HepG2 (cell line): ENCODE measurements at regions not wholly inside any gene's neighbourhood (a gene's known extent, or its start where the extent isn't known, plus 50 kb on each side); places are given as distances from the start of the nearest gene placed in this dataset.

Source experiments
- ATAC-seq: fragments of 200-7000 bp; cut with Tn5 transposase; 3 replicates; pipeline ENCODE4 v1.9.1; 2020; ENCODE audit warnings: mild to moderate bottlenecking, moderate library complexity
- BruUV-seq: library from RNA; stranded (reverse); fragments of 400-500 nt; replicated peaks from 2 replicates; lab custom pipeline; 2021; lab: Mats Ljungman, UMichigan
- CTCF ChIA-PET: fragments of 300-600 bp; formaldehyde crosslinking; extraction: SDS; loops from one replicate; lab custom pipeline; 2021; ENCODE audit warnings: low total read pairs, inconsistent platforms, low intra/inter-chr PET ratio; lab: Yijun Ruan, JAX
- POLR2A ChIA-PET: fragments of 350-600 bp; sonication (Branson Sonifier 250); formaldehyde crosslinking; loops from one replicate; lab custom pipeline; 2020; ENCODE audit warnings: antibody characterized with exemption, inconsistent platforms; lab: Yijun Ruan, JAX
- DNase-seq: peaks from one replicate; pipeline ENCODE4 v3.0.0-alpha.2; 2015; ENCODE audit warnings: low spot score
- FAIRE-seq: peaks from 3 replicates; lab custom pipeline; 2011; peaks lifted over from hg19 to GRCh38; lab: Jason Lieb, UNC
- H2AFZ ChIP-seq: one replicate; pipeline ENCODE4 v1.6.1; 2011; ENCODE audit warnings: low read length, inconsistent platforms
- H3K27ac ChIP-seq: fragments of 300-600 bp; 3 replicates; pipeline ENCODE4 v1.8.0; 2011; ENCODE audit warnings: mixed run types, mild to moderate bottlenecking, mixed read lengths, low read length, inconsistent platforms; ENCODE audit not compliant: insufficient read depth; ENCODE audit errors: extremely low read length
- H3K27me3 ChIP-seq, 2 experiments: fragments of 200-600 bp in 1 of 2; 2 replicates in 1 of 2; 3 replicates in 1 of 2; pipeline versions ENCODE4 v1.6.0 to v1.8.0; 2011; ENCODE audit warnings: low read length in 2 of 2, mild to moderate bottlenecking in 2 of 2, moderate library complexity in 2 of 2, inconsistent platforms in 1 of 2; ENCODE audit not compliant: insufficient read depth in 2 of 2, control insufficient read depth in 1 of 2
- H3K36me3 ChIP-seq, 2 experiments: fragments of 200-600 bp in 1 of 2; replicated peaks in 1 of 2; 2 replicates in 1 of 2; 3 replicates in 1 of 2; pipeline versions ENCODE4 v1.5.1 to v1.8.0; 2011; ENCODE audit warnings: low read length in 2 of 2, inconsistent platforms in 1 of 2; ENCODE audit not compliant: insufficient read depth in 2 of 2, control insufficient read depth in 1 of 2
- H3K4me1 ChIP-seq: 2 replicates; pipeline ENCODE4 v1.5.1; 2012; ENCODE audit warnings: low read length, inconsistent platforms; ENCODE audit not compliant: insufficient read depth
- H3K4me2 ChIP-seq: 2 replicates; pipeline ENCODE4 v1.6.0; 2011; ENCODE audit warnings: low read depth, low read length, inconsistent platforms
- H3K4me3 ChIP-seq, 3 experiments: fragments of 200-600 bp in 1 of 3; sonication (generic), shearing (Covaris generic) in 1 of 3; replicated peaks in 1 of 3; 2 replicates each; pipeline ENCODE4 v1.5.1; 2011 to 2016; ENCODE audit warnings: low read length in 3 of 3, inconsistent platforms in 2 of 3, low read depth in 2 of 3, mild to moderate bottlenecking in 2 of 3, control low read depth in 1 of 3, mixed read lengths in 1 of 3; ENCODE audit not compliant: insufficient read depth in 1 of 3
- H3K79me2 ChIP-seq: one replicate; pipeline ENCODE4 v1.6.1; 2011; ENCODE audit warnings: low read length, inconsistent platforms; ENCODE audit not compliant: insufficient read depth
- H3K9ac ChIP-seq: 2 replicates; pipeline ENCODE4 v1.6.0; 2011; ENCODE audit warnings: mild to moderate bottlenecking, low read depth, low read length, inconsistent platforms; ENCODE audit not compliant: insufficient read depth
- H3K9me3 ChIP-seq: 2 replicates; pipeline ENCODE4 v1.5.1; 2012; ENCODE audit warnings: mild to moderate bottlenecking, low read length
- H4K20me1 ChIP-seq: 2 replicates; pipeline ENCODE4 v1.6.0; 2011; ENCODE audit warnings: inconsistent platforms, mild to moderate bottlenecking, low read length, moderate library complexity; ENCODE audit not compliant: insufficient read depth
- BATF2 ChIP-seq: sonication (generic); formaldehyde crosslinking; IDR thresholded peaks from 2 replicates; pipeline ENCODE4 v1.8.0; 2022; ENCODE audit warnings: mild to moderate bottlenecking, missing genetic modification reagents, moderate library complexity
- E2F2 ChIP-seq: sonication (generic); formaldehyde crosslinking; IDR thresholded peaks from 2 replicates; pipeline ENCODE4 v1.4.0; 2020; ENCODE audit warnings: missing genetic modification reagents, borderline replicate concordance
- GATAD1 ChIP-seq: IDR thresholded peaks from 2 replicates; pipeline ENCODE4 v1.6.1; 2016; ENCODE audit warnings: missing genetic modification reagents, missing compliant biosample characterization
- SP4 ChIP-seq: sonication (generic); formaldehyde crosslinking; IDR thresholded peaks from 2 replicates; pipeline ENCODE4 v1.8.1; 2023; ENCODE audit warnings: mild to moderate bottlenecking, missing genetic modification reagents
- TP53 ChIP-seq: sonication (generic); formaldehyde crosslinking; conservative IDR thresholded peaks from 2 replicates; pipeline ENCODE4 v1.4.0; 2020; ENCODE audit warnings: missing genetic modification reagents
- ZBTB37 ChIP-seq: sonication (generic); formaldehyde crosslinking; IDR thresholded peaks from 2 replicates; pipeline ENCODE4 v1.4.0; 2020; ENCODE audit warnings: mild to moderate bottlenecking, missing genetic modification reagents
- ZBTB40 ChIP-seq, 2 experiments: fragments of 450-650 bp in 1 of 2; sonication (generic) in 1 of 2; formaldehyde crosslinking in 1 of 2; IDR thresholded peaks; 2 replicates each; pipeline versions ENCODE4 v1.6.1 to v1.8.0; 2016 to 2022; ENCODE audit warnings: antibody characterized with exemption in 1 of 2, mild to moderate bottlenecking in 1 of 2, missing genetic modification reagents in 1 of 2
- ZNF260 ChIP-seq: sonication (generic); formaldehyde crosslinking; IDR thresholded peaks from 2 replicates; pipeline ENCODE4 v1.4.0; 2020; ENCODE audit warnings: missing genetic modification reagents, low read depth, mild to moderate bottlenecking, borderline replicate concordance
- ZNF556 ChIP-seq: sonication (generic); formaldehyde crosslinking; IDR thresholded peaks from 2 replicates; pipeline ENCODE4 v1.4.0; 2020; ENCODE audit warnings: mild to moderate bottlenecking, missing genetic modification reagents, borderline replicate concordance
- ZNF616 ChIP-seq: sonication (generic); formaldehyde crosslinking; IDR thresholded peaks from 2 replicates; pipeline ENCODE4 v1.5.0; 2020; ENCODE audit warnings: low read depth, mild to moderate bottlenecking, missing genetic modification reagents
- ZNF724P ChIP-seq: sonication (generic); formaldehyde crosslinking; IDR thresholded peaks from 2 replicates; pipeline ENCODE4 v1.8.0; 2022; ENCODE audit warnings: missing genetic modification reagents, borderline replicate concordance
- ZNF772 ChIP-seq: sonication (generic); formaldehyde crosslinking; IDR thresholded peaks from 2 replicates; pipeline ENCODE4 v1.5.0; 2020; ENCODE audit warnings: mild to moderate bottlenecking, missing genetic modification reagents
- WGBS: methylation state at CpG from one replicate; pipeline ENCODE4 v1.1.6; 2017; ENCODE audit warnings: low lambda C conversion rate; 5-methylcytosine and 5-hydroxymethylcytosine counted together
- in situ Hi-C: cut with HindIII; loops from 2 replicates; pipeline ENCODE4 v1.10.0; 2017; ENCODE audit warnings: low pct_unique_long_range_greater_than_20kb; ENCODE audit not compliant: extremely low pct_ligation_motif_present
- intact Hi-C: fragments of 100-400 bp; cut with micrococcal nuclease; formaldehyde crosslinking; loops from one replicate; pipeline ENCODE4 v1.10.0; 2022; ENCODE audit not compliant: unreplicated experiment

- no peaks in the 10 kb centered on the region for H4K20me1 ChIP-seq
- H3K4me2 ChIP-seq = no peak overlapping the region
- H3K27ac ChIP-seq = no peak overlapping the region
- H3K79me2 ChIP-seq = no peaks in the 10 kb centered on the region
- no TSS peak for BruUV-seq
- in situ Hi-C loops = no loop called here
- intact Hi-C loops = no loop called here
- no peaks in the 10 kb centered on the region for H3K4me1 ChIP-seq
- POLR2A ChIA-PET = no interaction called here
- FAIRE-seq (no peak), DNase-seq (no peak), ATAC-seq (no peak)
- H3K9me3 ChIP-seq = peaks cover 72% of the 10 kb centered on the region
- H2AFZ ChIP-seq = no peak overlapping the region
- H3K27me3 ChIP-seq = no peaks in the 10 kb centered on the region
- no peak overlapping the region for H3K9ac ChIP-seq
- 0% methylated on average over 1 of the region's 1 CpG for WGBS
- no peaks in the 10 kb centered on the region for H3K36me3 ChIP-seq
- CTCF ChIA-PET = no interaction called here
- H3K4me3 ChIP-seq = no peak overlapping the region
- TF ChIP-seq BATF2 (CRISPR knock-in tag) (no peak), GATAD1 (CRISPR knock-in tag) (no peak), ZNF260 (CRISPR knock-in tag) (no peak), ZNF772 (CRISPR knock-in tag) (no peak), TP53 (no peak), ZNF724P (CRISPR knock-in tag) (no peak), ZBTB37 (CRISPR knock-in tag) (no peak), E2F2 (CRISPR knock-in tag) (no peak), ZNF616 (no peak), ZNF556 (CRISPR knock-in tag) (no peak), SP4 (CRISPR knock-in tag) (no peak), ZBTB40 (IDR thresholded peaks at IDR 0.05) (no peak), ZBTB40 (CRISPR knock-in tag; IDR thresholded peaks at IDR 0.05) (no peak)
These were observed 354.3 kb downstream of the AKAIN1 start for GRCh38 chr18:4842751-4843150.
